ENCODE measurements at regions not wholly inside any gene's neighbourhood (a gene's known extent, or its start where the extent isn't known, plus 50 kb on each side); places are given as distances from the start of the nearest gene placed in this dataset.

- DNase-seq (ENCODE audit: low spot score), result no peak
- H3K27me3 ChIP-seq (ENCODE audit: control insufficient read depth in 4 of 4, insufficient read depth in 4 of 4, low read length in 3 of 4), result no peaks in the 10 kb centered on the region
- H3K4me3 ChIP-seq (ENCODE audit: low read depth in 1 of 3, low read length in 3 of 3), result no peak overlapping the region
- H3K9me3 ChIP-seq (ENCODE audit: control insufficient read depth in 4 of 4, low read length in 3 of 4), result no peaks in the 10 kb centered on the region
- H3K4me1 ChIP-seq (ENCODE audit: control insufficient read depth in 4 of 4, insufficient read depth in 4 of 4, low read length in 3 of 4), result no peaks in the 10 kb centered on the region
- 39% methylated on average over 2 of the region's 2 CpGs for WGBS
- H3K36me3 ChIP-seq (ENCODE audit: control insufficient read depth in 4 of 4, insufficient read depth in 3 of 4, low read depth in 1 of 4, low read length in 3 of 4), result no peaks in the 10 kb centered on the region
- TF ChIP-seq HNF4A (conservative IDR thresholded peaks at IDR 0.05) (no peak), SP1 (IDR thresholded peaks at IDR 0.05) (no peak), ZBTB33 (IDR thresholded peaks at IDR 0.05) (no peak)
- TF ChIP-seq, protein P1, sequence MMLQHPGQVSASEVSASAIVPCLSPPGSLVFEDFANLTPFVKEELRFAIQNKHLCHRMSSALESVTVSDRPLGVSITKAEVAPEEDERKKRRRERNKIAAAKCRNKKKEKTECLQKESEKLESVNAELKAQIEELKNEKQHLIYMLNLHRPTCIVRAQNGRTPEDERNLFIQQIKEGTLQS (IDR thresholded peaks at IDR 0.05), result no peak
- no peak overlapping the region for H3K9ac ChIP-seq (ENCODE audit: low read depth in 1 of 2, low read length in 2 of 2)
- H3K27ac ChIP-seq (ENCODE audit: low read depth in 1 of 2, low read length in 2 of 2), result no peak overlapping the region
Measured at GRCh38 chr14:87076146-87076545, 916.8 kb downstream of the GALC start.

DNA sequence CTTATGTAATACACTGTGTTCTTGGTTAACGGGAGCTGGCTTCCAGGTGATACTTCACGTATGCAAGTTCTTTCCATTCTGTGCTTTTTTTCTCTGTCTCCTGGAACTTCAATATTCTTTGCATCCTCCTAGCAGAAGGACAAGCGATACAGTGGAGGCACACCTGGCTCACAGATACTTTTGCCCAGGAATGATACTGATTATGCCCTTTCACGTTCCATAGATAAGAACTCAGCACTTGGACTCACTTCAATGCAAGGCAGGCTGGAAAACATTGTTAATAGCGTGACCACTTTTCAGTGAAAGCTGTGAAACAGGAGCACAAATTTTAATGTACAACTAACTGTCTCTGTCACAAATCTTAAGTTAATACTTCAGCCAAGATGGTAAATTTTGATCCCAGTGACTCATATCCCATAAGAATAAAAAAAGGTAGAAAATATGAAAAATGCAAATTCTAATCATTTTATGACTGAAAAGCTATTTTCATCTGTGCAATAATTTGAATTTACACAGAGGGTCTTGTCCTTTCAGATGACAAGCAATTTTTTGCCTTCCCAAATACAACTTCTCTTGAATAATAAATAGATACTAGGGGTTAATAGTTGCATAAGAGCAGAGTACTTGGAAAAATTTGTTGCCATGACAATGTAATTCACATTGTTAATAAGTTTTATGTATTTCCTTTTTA is 919.0 kb downstream of the GALC start:
- H3K27me3 ChIP-seq (ENCODE audit: control insufficient read depth in 4 of 4, insufficient read depth in 4 of 4, low read length in 3 of 4), result no peaks in the 10 kb centered on the region
- H3K9ac ChIP-seq (ENCODE audit: low read depth in 1 of 2, low read length in 2 of 2), result no peak overlapping the region
- no peak for DNase-seq (ENCODE audit: low spot score)
- no peaks in the 10 kb centered on the region for H3K36me3 ChIP-seq (ENCODE audit: control insufficient read depth in 4 of 4, insufficient read depth in 3 of 4, low read depth in 1 of 4, low read length in 3 of 4)
- 75% methylated on average over 5 of the region's 5 CpGs for WGBS
- TF ChIP-seq RXRA (IDR thresholded peaks at IDR 0.05) (no peak), FOXA2 (IDR thresholded peaks at IDR 0.05) (no peak), JUND (IDR thresholded peaks at IDR 0.05) (no peak)
- no peaks in the 10 kb centered on the region for H3K9me3 ChIP-seq (ENCODE audit: control insufficient read depth in 4 of 4, low read length in 3 of 4)
- no peaks in the 10 kb centered on the region for H3K4me1 ChIP-seq (ENCODE audit: control insufficient read depth in 4 of 4, insufficient read depth in 4 of 4, low read length in 3 of 4)
- no peak overlapping the region for H3K27ac ChIP-seq (ENCODE audit: low read depth in 1 of 2, low read length in 2 of 2)
- H3K4me3 ChIP-seq (ENCODE audit: low read depth in 1 of 3, low read length in 3 of 3), result no peak overlapping the region

DNA sequence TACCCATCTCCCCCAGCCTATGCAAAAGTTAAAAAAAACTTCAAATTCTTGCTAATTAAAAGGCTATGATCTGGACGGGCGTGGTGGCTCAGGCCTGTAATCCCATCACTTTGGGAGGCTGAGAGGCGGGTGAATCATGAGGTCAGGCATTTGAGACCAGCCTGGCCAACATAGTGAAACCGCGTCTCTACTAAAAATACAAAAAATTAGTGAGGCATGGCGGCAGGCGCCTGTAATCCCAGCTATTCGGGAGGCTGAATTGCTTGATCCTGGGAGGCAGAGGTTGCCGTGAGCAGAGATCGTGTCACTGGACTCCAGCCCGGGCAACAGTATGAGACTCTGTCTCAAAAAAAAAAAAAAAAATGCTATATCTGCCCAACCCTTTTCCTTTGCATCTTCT is 925.4 kb downstream of the GALC start:
- TF ChIP-seq RAD21 (IDR thresholded peaks at IDR 0.05) (no peak), HNF4G (IDR thresholded peaks at IDR 0.05) (no peak), RXRA (IDR thresholded peaks at IDR 0.05) (no peak)
- Histone ChIP-seq H3K4me1 (ENCODE audit: control insufficient read depth in 4 of 4, insufficient read depth in 4 of 4, low read length in 3 of 4) (no peaks in the 10 kb centered on the region), H3K36me3 (ENCODE audit: control insufficient read depth in 4 of 4, insufficient read depth in 3 of 4, low read depth in 1 of 4, low read length in 3 of 4) (no peaks in the 10 kb centered on the region), H3K9ac (ENCODE audit: low read depth in 1 of 2, low read length in 2 of 2) (no peak overlapping the region), H3K4me3 (ENCODE audit: low read depth in 1 of 3, low read length in 3 of 3) (no peak overlapping the region), H3K27ac (ENCODE audit: low read depth in 1 of 2, low read length in 2 of 2) (no peak overlapping the region), H3K9me3 (ENCODE audit: control insufficient read depth in 4 of 4, low read length in 3 of 4) (no peaks in the 10 kb centered on the region), H3K27me3 (ENCODE audit: control insufficient read depth in 4 of 4, insufficient read depth in 4 of 4, low read length in 3 of 4) (no peaks in the 10 kb centered on the region)
- 88% methylated on average over 11 of the region's 11 CpGs for WGBS
- no peak for DNase-seq (ENCODE audit: low spot score)

GRCh38 chr14:87067061-87067460 is 925.9 kb downstream of the GALC start:
- Histone ChIP-seq H3K36me3 (ENCODE audit: control insufficient read depth in 4 of 4, insufficient read depth in 3 of 4, low read depth in 1 of 4, low read length in 3 of 4) (no peaks in the 10 kb centered on the region), H3K27me3 (ENCODE audit: control insufficient read depth in 4 of 4, insufficient read depth in 4 of 4, low read length in 3 of 4) (no peaks in the 10 kb centered on the region), H3K4me1 (ENCODE audit: control insufficient read depth in 4 of 4, insufficient read depth in 4 of 4, low read length in 3 of 4) (no peaks in the 10 kb centered on the region), H3K27ac (ENCODE audit: low read depth in 1 of 2, low read length in 2 of 2) (no peak overlapping the region), H3K9ac (ENCODE audit: low read depth in 1 of 2, low read length in 2 of 2) (no peak overlapping the region), H3K4me3 (ENCODE audit: low read depth in 1 of 3, low read length in 3 of 3) (no peak overlapping the region), H3K9me3 (ENCODE audit: control insufficient read depth in 4 of 4, low read length in 3 of 4) (no peaks in the 10 kb centered on the region)
- no peak for TF ChIP-seq REST (IDR thresholded peaks at IDR 0.05)
- TF ChIP-seq GABPA (IDR thresholded peaks at IDR 0.05 in 1 of 2, conservative IDR thresholded peaks at IDR 0.05 in 1 of 2), result no peak
- no peak for TF ChIP-seq JUND (IDR thresholded peaks at IDR 0.05)
- TF ChIP-seq, protein P2, sequence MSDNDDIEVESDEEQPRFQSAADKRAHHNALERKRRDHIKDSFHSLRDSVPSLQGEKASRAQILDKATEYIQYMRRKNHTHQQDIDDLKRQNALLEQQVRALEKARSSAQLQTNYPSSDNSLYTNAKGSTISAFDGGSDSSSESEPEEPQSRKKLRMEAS (IDR thresholded peaks at IDR 0.05), result no peak
- TF ChIP-seq EGR1 (IDR thresholded peaks at IDR 0.05; ENCODE audit: low read depth in 2 of 2), result no peak
- no peak for TF ChIP-seq FOXA1 (IDR thresholded peaks at IDR 0.05)
- TF ChIP-seq YY1 (IDR thresholded peaks at IDR 0.05), result no peak
- no peak for TF ChIP-seq RXRA (IDR thresholded peaks at IDR 0.05)
- TF ChIP-seq RAD21 (IDR thresholded peaks at IDR 0.05), result no peak
- WGBS, result 61% methylated on average over 4 of the region's 4 CpGs
- no peak for DNase-seq (ENCODE audit: low spot score)
